HCT116 (cell line): ENCODE measurements at regions not wholly inside any gene's neighbourhood (a gene's known extent, or its start where the extent isn't known, plus 50 kb on each side); places are given as distances from the start of the nearest gene placed in this dataset.

ENCODE experiments used
- ATF3 ChIP-seq: IDR thresholded peaks from 2 replicates; pipeline ENCODE4 v1.6.1; 2012
- CEBPB ChIP-seq: IDR thresholded peaks from 2 replicates; pipeline ENCODE4 v1.6.1; 2012; ENCODE audit warnings: low read depth
- CTCF ChIP-seq, 3 experiments: fragments of 200-600 bp in 1 of 3; sonication (generic) in 1 of 3; IDR thresholded peaks in 2 of 3; conservative IDR thresholded peaks in 1 of 3; 2 replicates each; pipeline ENCODE4 v1.5.1; 2012 to 2017; ENCODE audit warnings: low read depth in 2 of 3, low read length in 2 of 3, antibody characterized with exemption in 1 of 3, borderline replicate concordance in 1 of 3, control low read depth in 1 of 3, mild to moderate bottlenecking in 1 of 3, mixed read lengths in 1 of 3, mixed run types in 1 of 3, moderate library complexity in 1 of 3; ENCODE audit not compliant: insufficient read depth in 1 of 3
- ELF1 ChIP-seq: IDR thresholded peaks from 2 replicates; pipeline ENCODE4 v1.6.1; 2012; ENCODE audit warnings: low read depth, borderline replicate concordance
- EZH2 ChIP-seq: fragments of 200-600 bp; sonication (generic); IDR thresholded peaks from 2 replicates; pipeline ENCODE4 v1.6.1; 2017; ENCODE audit warnings: antibody characterized with exemption, mixed run types
- POLR2A ChIP-seq: IDR thresholded peaks from 2 replicates; pipeline ENCODE4 v1.7.0; 2011; ENCODE audit warnings: borderline replicate concordance; ENCODE audit not compliant: insufficient read depth, insufficient read length; ENCODE audit errors: extremely low read depth

GRCh38 chr10:91164520-91165065, 55.9 kb upstream of the PCGF5 start:
- TF ChIP-seq POLR2A, result no peak
- no peak for TF ChIP-seq CTCF (IDR thresholded peaks at IDR 0.05 in 2 of 3, conservative IDR thresholded peaks at IDR 0.05 in 1 of 3; ENCODE audit: borderline replicate concordance in 1 of 3, insufficient read depth in 1 of 3, low read depth in 2 of 3, low read length in 2 of 3)
- TF ChIP-seq CEBPB, result no peak
- TF ChIP-seq ATF3, result no peak
- no peak for TF ChIP-seq ELF1
- no peak for TF ChIP-seq EZH2
